WTC11 (cell line): ENCODE measurements at regions not wholly inside any gene's neighbourhood (a gene's known extent, or its start where the extent isn't known, plus 50 kb on each side); places are given as distances from the start of the nearest gene placed in this dataset.

ENCODE experiments used
- ATAC-seq: fragments of 200-7000 bp; cut with Tn5 transposase; 2 replicates; pipeline ENCODE4 v1.10.0; 2021; ENCODE audit warnings: mild to moderate bottlenecking, moderate library complexity
- CTCF ChIA-PET: fragments of 300-600 bp; sonication (Branson Sonifier 250); formaldehyde crosslinking; loops from one replicate; lab custom pipeline; 2021; ENCODE audit warnings: antibody characterized with exemption; lab: Charles Lee
- POLR2A ChIA-PET: fragments of 350-600 bp; sonication (Branson Sonifier 250); formaldehyde crosslinking; loops from one replicate; lab custom pipeline; 2021; ENCODE audit warnings: antibody characterized with exemption; lab: Charles Lee
- DNase-seq: peaks from one replicate; pipeline ENCODE4 v3.0.0; 2021; ENCODE audit warnings: low spot score
- H3K27ac Mint-ChIP-seq: 2 replicates; pipeline ENCODE4 v1.8.0; 2021; ENCODE audit warnings: mixed read lengths
- H3K27me3 Mint-ChIP-seq: 2 replicates; pipeline ENCODE4 v1.8.0; 2021; ENCODE audit warnings: low read depth, mild to moderate bottlenecking, moderate library complexity, mixed read lengths
- H3K36me3 Mint-ChIP-seq: 2 replicates; pipeline ENCODE4 v1.8.0; 2021; ENCODE audit warnings: mixed read lengths
- H3K4me1 Mint-ChIP-seq: 2 replicates; pipeline ENCODE4 v1.8.0; 2022; ENCODE audit warnings: mixed read lengths
- H3K4me3 Mint-ChIP-seq: 2 replicates; pipeline ENCODE4 v1.8.0; 2021; ENCODE audit warnings: mild to moderate bottlenecking, moderate library complexity, mixed read lengths
- H3K9me3 Mint-ChIP-seq: 2 replicates; pipeline ENCODE4 v1.8.0; 2021; ENCODE audit warnings: mixed read lengths
- CREB1 ChIP-seq: sonication (generic); formaldehyde crosslinking; IDR thresholded peaks from 2 replicates; pipeline ENCODE4 v1.8.0; 2023; ENCODE audit warnings: mild to moderate bottlenecking, missing genetic modification reagents
- ESRRA ChIP-seq: sonication (generic); formaldehyde crosslinking; IDR thresholded peaks from 2 replicates; pipeline ENCODE4 v1.8.1; 2022; ENCODE audit warnings: mild to moderate bottlenecking, missing genetic modification reagents, borderline replicate concordance
- FOXP1 ChIP-seq: sonication (generic); formaldehyde crosslinking; IDR thresholded peaks from 2 replicates; pipeline ENCODE4 v1.8.0; 2022; ENCODE audit warnings: missing genetic modification reagents, mild to moderate bottlenecking, moderate library complexity, borderline replicate concordance
- OVOL2 ChIP-seq: fragments of 250-450 bp; sonication (Bioruptor Pico); IDR thresholded peaks from 2 replicates; pipeline ENCODE4 v1.9.0; 2021; ENCODE audit warnings: mild to moderate bottlenecking, borderline replicate concordance
- ZNF138 ChIP-seq: sonication (generic); formaldehyde crosslinking; conservative IDR thresholded peaks from 2 replicates; pipeline ENCODE4 v1.8.1; 2022; ENCODE audit warnings: mild to moderate bottlenecking, moderate library complexity, missing genetic modification reagents
- ZNF219 ChIP-seq: sonication (generic); formaldehyde crosslinking; IDR thresholded peaks from 2 replicates; pipeline ENCODE4 v1.8.0; 2023; ENCODE audit warnings: missing genetic modification reagents, mild to moderate bottlenecking, borderline replicate concordance
- ZNF232 ChIP-seq: sonication (generic); formaldehyde crosslinking; IDR thresholded peaks from 2 replicates; pipeline ENCODE4 v1.8.0; 2022; ENCODE audit warnings: mild to moderate bottlenecking, missing genetic modification reagents
- ZNF416 ChIP-seq: fragments of 250-450 bp; sonication (Bioruptor Pico); IDR thresholded peaks from 2 replicates; pipeline ENCODE4 v1.9.0; 2021; ENCODE audit warnings: mild to moderate bottlenecking, inconsistent platforms
- ZNF423 ChIP-seq: fragments of 250-450 bp; sonication (Bioruptor Pico); IDR thresholded peaks from 2 replicates; pipeline ENCODE4 v2.1.2; 2022; ENCODE audit warnings: mild to moderate bottlenecking, moderate library complexity
- TF ChIP-seq, protein P1 (sequence below): fragments of 200-600 bp; IDR thresholded peaks from 2 replicates; pipeline ENCODE4 v1.8.0; 2022; ENCODE audit warnings: antibody characterized with exemption
- TF ChIP-seq, protein P2 (sequence below): sonication (generic); formaldehyde crosslinking; IDR thresholded peaks from 2 replicates; pipeline ENCODE4 v1.8.1; 2023; ENCODE audit warnings: mild to moderate bottlenecking, missing genetic modification reagents
- TF ChIP-seq, protein P3 (sequence below): sonication (generic); formaldehyde crosslinking; IDR thresholded peaks from 2 replicates; pipeline ENCODE4 v1.8.0; 2022; ENCODE audit warnings: mild to moderate bottlenecking, missing genetic modification reagents
- TF ChIP-seq, protein P4 (sequence below): sonication (generic); formaldehyde crosslinking; IDR thresholded peaks from 2 replicates; pipeline ENCODE4 v1.8.1; 2022; ENCODE audit warnings: mild to moderate bottlenecking, moderate library complexity, missing genetic modification reagents
- TF ChIP-seq, protein P5 (sequence below): fragments of 250-450 bp; sonication (Bioruptor Pico); conservative IDR thresholded peaks from 2 replicates; pipeline ENCODE4 v1.9.0; 2021; ENCODE audit warnings: mild to moderate bottlenecking
- TF ChIP-seq, protein P6 (sequence below): sonication (generic); formaldehyde crosslinking; IDR thresholded peaks from 2 replicates; pipeline ENCODE4 v1.8.1; 2022; ENCODE audit warnings: mild to moderate bottlenecking, missing genetic modification reagents, moderate library complexity, borderline replicate concordance
- TF ChIP-seq, protein P7 (sequence below): fragments of 250-450 bp; sonication (Bioruptor Pico); IDR thresholded peaks from 2 replicates; pipeline ENCODE4 v1.9.0; 2021; ENCODE audit warnings: moderate library complexity, mild to moderate bottlenecking, inconsistent platforms, borderline replicate concordance
- TF ChIP-seq, protein P8 (sequence below): sonication (generic); formaldehyde crosslinking; IDR thresholded peaks from 2 replicates; pipeline ENCODE4 v1.8.0; 2022; ENCODE audit warnings: mild to moderate bottlenecking, missing genetic modification reagents
- TF ChIP-seq, protein P9 (sequence below): fragments of 250-450 bp; sonication (Bioruptor Pico); IDR thresholded peaks from 2 replicates; pipeline ENCODE4 v2.1.2; 2022; ENCODE audit warnings: mild to moderate bottlenecking, moderate library complexity
- TF ChIP-seq, protein P10 (sequence below): sonication (generic); formaldehyde crosslinking; IDR thresholded peaks from 2 replicates; pipeline ENCODE4 v1.8.1; 2022; ENCODE audit warnings: missing genetic modification reagents, borderline replicate concordance

DNA sequence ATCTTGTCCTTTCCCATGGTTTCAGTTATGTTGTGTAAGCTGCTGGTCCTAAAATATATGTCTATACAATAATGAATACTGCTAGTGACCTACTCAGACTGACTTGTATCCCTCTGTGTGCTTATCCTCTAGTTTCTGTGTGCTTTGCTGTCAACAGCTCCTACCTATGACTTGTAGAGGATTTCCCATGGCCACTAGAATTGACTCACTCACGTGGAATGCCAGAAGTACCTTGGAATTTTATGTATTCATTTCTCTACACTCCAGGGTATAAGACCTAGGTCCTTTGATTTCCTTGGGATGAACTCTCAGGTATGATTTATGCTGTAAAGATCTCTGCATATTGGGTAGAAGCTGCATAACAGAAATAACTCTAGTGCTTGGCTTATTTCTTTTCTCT, 279.9 kb upstream of the SLIT2 start:
- Mint-ChIP-seq H3K4me1 (0 out of 2 replicates have a peak, but pooled peaks cover 4% of the 10 kb centered on the region), H3K9me3 (peaks cover 25% of the 10 kb centered on the region), H3K4me3 (no peak overlapping the region), H3K27me3 (no peaks in the 10 kb centered on the region; the same call in 1 of the 2 replicates), H3K36me3 (peaks cover 25% of the 10 kb centered on the region), H3K27ac (no peak overlapping the region)
- ChIA-PET CTCF (interaction anchor here (0.8 kb wide), 1 partner anchor 276 kb away, joined by 3 read pairs; no protein-coding TSS in a partner anchor), POLR2A (no interaction called here)
- no peak for ATAC-seq
- TF ChIP-seq, protein P1, sequence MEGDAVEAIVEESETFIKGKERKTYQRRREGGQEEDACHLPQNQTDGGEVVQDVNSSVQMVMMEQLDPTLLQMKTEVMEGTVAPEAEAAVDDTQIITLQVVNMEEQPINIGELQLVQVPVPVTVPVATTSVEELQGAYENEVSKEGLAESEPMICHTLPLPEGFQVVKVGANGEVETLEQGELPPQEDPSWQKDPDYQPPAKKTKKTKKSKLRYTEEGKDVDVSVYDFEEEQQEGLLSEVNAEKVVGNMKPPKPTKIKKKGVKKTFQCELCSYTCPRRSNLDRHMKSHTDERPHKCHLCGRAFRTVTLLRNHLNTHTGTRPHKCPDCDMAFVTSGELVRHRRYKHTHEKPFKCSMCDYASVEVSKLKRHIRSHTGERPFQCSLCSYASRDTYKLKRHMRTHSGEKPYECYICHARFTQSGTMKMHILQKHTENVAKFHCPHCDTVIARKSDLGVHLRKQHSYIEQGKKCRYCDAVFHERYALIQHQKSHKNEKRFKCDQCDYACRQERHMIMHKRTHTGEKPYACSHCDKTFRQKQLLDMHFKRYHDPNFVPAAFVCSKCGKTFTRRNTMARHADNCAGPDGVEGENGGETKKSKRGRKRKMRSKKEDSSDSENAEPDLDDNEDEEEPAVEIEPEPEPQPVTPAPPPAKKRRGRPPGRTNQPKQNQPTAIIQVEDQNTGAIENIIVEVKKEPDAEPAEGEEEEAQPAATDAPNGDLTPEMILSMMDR: no peak
- TF ChIP-seq ZNF423 (CRISPR knock-in tag): no peak
- TF ChIP-seq, protein P2, sequence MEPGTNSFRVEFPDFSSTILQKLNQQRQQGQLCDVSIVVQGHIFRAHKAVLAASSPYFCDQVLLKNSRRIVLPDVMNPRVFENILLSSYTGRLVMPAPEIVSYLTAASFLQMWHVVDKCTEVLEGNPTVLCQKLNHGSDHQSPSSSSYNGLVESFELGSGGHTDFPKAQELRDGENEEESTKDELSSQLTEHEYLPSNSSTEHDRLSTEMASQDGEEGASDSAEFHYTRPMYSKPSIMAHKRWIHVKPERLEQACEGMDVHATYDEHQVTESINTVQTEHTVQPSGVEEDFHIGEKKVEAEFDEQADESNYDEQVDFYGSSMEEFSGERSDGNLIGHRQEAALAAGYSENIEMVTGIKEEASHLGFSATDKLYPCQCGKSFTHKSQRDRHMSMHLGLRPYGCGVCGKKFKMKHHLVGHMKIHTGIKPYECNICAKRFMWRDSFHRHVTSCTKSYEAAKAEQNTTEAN (CRISPR knock-in tag): no peak
- TF ChIP-seq, protein P3, sequence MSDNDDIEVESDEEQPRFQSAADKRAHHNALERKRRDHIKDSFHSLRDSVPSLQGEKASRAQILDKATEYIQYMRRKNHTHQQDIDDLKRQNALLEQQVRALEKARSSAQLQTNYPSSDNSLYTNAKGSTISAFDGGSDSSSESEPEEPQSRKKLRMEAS: no peak
- TF ChIP-seq, protein P4, sequence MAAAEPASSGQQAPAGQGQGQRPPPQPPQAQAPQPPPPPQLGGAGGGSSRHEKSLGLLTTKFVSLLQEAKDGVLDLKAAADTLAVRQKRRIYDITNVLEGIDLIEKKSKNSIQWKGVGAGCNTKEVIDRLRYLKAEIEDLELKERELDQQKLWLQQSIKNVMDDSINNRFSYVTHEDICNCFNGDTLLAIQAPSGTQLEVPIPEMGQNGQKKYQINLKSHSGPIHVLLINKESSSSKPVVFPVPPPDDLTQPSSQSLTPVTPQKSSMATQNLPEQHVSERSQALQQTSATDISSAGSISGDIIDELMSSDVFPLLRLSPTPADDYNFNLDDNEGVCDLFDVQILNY (CRISPR knock-in tag): no peak
- TF ChIP-seq, protein P5, sequence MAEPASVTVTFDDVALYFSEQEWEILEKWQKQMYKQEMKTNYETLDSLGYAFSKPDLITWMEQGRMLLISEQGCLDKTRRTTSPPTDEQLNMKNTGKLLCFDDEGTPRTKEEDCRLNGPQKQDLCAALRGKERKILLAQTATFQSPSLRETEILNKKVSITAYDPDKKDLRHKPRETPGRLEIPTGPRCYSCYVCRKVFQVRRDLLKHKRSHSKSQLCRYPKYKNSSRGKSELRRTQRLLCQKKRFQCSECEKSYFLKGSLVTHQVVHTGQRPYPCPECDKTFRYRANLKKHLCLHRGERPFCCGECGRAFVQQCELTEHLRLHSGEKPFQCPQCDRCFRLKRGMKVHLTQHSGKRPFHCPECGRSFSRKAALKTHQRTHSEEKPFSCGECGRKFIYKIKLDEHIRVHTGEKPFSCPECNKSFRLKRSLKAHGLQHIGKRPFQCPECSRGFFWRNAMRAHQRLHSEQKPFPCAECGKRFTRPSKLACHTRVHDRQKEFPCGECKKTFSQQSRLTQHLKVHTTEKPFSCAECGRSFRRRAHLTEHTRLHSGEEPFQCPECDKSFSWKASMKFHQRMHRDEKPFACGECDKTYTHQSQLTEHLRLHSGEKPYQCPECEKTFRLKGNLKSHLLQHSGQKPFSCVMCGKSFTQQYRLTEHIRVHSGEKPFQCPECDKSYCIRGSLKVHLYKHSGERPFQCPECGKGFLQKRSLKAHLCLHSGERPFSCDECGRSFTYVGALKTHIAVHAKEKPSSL (CRISPR knock-in tag): no peak
- no peak for TF ChIP-seq ZNF416 (CRISPR knock-in tag)
- TF ChIP-seq OVOL2 (CRISPR knock-in tag): no peak
- TF ChIP-seq, protein P6, sequence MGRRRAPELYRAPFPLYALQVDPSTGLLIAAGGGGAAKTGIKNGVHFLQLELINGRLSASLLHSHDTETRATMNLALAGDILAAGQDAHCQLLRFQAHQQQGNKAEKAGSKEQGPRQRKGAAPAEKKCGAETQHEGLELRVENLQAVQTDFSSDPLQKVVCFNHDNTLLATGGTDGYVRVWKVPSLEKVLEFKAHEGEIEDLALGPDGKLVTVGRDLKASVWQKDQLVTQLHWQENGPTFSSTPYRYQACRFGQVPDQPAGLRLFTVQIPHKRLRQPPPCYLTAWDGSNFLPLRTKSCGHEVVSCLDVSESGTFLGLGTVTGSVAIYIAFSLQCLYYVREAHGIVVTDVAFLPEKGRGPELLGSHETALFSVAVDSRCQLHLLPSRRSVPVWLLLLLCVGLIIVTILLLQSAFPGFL: no peak
- TF ChIP-seq ZNF138 (CRISPR knock-in tag): no peak
- TF ChIP-seq ZNF219: no peak
- no peak for TF ChIP-seq CREB1
- TF ChIP-seq, protein P7, sequence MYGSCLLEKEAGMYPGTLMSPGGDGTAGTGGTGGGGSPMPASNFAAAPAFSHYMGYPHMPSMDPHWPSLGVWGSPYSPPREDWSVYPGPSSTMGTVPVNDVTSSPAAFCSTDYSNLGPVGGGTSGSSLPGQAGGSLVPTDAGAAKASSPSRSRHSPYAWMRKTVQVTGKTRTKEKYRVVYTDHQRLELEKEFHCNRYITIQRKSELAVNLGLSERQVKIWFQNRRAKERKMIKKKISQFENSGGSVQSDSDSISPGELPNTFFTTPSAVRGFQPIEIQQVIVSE (CRISPR knock-in tag): no peak
- no peak for TF ChIP-seq ESRRA
- no peak for TF ChIP-seq ZNF232 (CRISPR knock-in tag)
- TF ChIP-seq, protein P8, sequence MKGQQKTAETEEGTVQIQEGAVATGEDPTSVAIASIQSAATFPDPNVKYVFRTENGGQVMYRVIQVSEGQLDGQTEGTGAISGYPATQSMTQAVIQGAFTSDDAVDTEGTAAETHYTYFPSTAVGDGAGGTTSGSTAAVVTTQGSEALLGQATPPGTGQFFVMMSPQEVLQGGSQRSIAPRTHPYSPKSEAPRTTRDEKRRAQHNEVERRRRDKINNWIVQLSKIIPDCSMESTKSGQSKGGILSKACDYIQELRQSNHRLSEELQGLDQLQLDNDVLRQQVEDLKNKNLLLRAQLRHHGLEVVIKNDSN: no peak
- TF ChIP-seq FOXP1 (CRISPR knock-in tag): no peak
- TF ChIP-seq, protein P9, sequence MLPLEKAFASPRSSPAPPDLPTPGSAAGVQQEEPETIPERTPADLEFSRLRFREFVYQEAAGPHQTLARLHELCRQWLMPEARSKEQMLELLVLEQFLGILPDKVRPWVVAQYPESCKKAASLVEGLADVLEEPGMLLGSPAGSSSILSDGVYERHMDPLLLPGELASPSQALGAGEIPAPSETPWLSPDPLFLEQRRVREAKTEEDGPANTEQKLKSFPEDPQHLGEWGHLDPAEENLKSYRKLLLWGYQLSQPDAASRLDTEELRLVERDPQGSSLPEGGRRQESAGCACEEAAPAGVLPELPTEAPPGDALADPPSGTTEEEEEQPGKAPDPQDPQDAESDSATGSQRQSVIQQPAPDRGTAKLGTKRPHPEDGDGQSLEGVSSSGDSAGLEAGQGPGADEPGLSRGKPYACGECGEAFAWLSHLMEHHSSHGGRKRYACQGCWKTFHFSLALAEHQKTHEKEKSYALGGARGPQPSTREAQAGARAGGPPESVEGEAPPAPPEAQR: no peak
- TF ChIP-seq, protein P10, sequence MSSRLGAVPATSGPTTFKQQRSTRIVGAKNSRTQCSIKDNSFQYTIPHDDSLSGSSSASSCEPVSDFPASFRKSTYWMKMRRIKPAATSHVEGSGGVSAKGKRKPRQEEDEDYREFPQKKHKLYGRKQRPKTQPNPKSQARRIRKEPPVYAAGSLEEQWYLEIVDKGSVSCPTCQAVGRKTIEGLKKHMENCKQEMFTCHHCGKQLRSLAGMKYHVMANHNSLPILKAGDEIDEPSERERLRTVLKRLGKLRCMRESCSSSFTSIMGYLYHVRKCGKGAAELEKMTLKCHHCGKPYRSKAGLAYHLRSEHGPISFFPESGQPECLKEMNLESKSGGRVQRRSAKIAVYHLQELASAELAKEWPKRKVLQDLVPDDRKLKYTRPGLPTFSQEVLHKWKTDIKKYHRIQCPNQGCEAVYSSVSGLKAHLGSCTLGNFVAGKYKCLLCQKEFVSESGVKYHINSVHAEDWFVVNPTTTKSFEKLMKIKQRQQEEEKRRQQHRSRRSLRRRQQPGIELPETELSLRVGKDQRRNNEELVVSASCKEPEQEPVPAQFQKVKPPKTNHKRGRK: no peak
- DNase-seq: no peak
